LHCN-M2 (cell line): ENCODE measurements at regions not wholly inside any gene's neighbourhood (a gene's known extent, or its start where the extent isn't known, plus 50 kb on each side); places are given as distances from the start of the nearest gene placed in this dataset.

ENCODE experiments used
- DNase-seq: peaks from one replicate; pipeline ENCODE4 v3.0.0-alpha.2; 2012; ENCODE audit warnings: low read depth

- no peak for DNase-seq
Observed at GRCh38 chr3:127403795-127404194, 115.9 kb upstream of the PRR20G start.

GRCh38 chr3:127399154-127399553 is 111.3 kb upstream of the PRR20G start:
- DNase-seq, result no peak

- DNase-seq, result no peak
Observed at GRCh38 chr3:127396473-127396872, 108.6 kb upstream of the PRR20G start.

GRCh38 chr3:127395663-127396355 is 108.0 kb upstream of the PRR20G start:
- DNase-seq, result no peak

GRCh38 chr3:127394984-127395662 is 107.3 kb upstream of the PRR20G start:
- no peak for DNase-seq

GRCh38 chr3:127394031-127394430 is 106.2 kb upstream of the PRR20G start:
- no peak for DNase-seq

- no peak for DNase-seq
Observed at GRCh38 chr3:127393131-127393820, 105.4 kb upstream of the PRR20G start.

- DNase-seq, result no peak
Observed at GRCh38 chr3:127392156-127392490, 104.3 kb upstream of the PRR20G start.

- DNase-seq, result no peak
Observed at GRCh38 chr3:127391436-127392155, 103.8 kb upstream of the PRR20G start.

- no peak for DNase-seq
Observed at GRCh38 chr3:127390365-127391025, 102.6 kb upstream of the PRR20G start.

- DNase-seq, result no peak
Observed at GRCh38 chr3:127389913-127390312, 102.1 kb upstream of the PRR20G start.

GRCh38 chr3:127389420-127389819 is 101.6 kb upstream of the PRR20G start:
- DNase-seq, result no peak

GRCh38 chr3:127388427-127388826 is 100.6 kb upstream of the PRR20G start:
- no peak for DNase-seq

- DNase-seq, result no peak
Observed at GRCh38 chr3:127387556-127388153, 99.8 kb upstream of the PRR20G start.

- no peak for DNase-seq
Observed at GRCh38 chr3:127387119-127387518, 99.3 kb upstream of the PRR20G start.

- DNase-seq, result no peak
Observed at GRCh38 chr3:127386490-127386889, 98.6 kb upstream of the PRR20G start.

- no peak for DNase-seq
Observed at GRCh38 chr3:127385540-127385870, 97.7 kb upstream of the PRR20G start.

GRCh38 chr3:127384717-127385539 is 97.1 kb upstream of the PRR20G start:
- DNase-seq, result no peak

GRCh38 chr3:127383656-127384179 is 95.9 kb upstream of the PRR20G start:
- DNase-seq, result no peak
